Neural progenitor cell (in vitro differentiated cells): ENCODE measurements at regions not wholly inside any gene's neighbourhood (a gene's known extent, or its start where the extent isn't known, plus 50 kb on each side); places are given as distances from the start of the nearest gene placed in this dataset.

ENCODE experiments used
- CTCF ChIP-seq: fragments of 200-600 bp; sonication (generic); IDR thresholded peaks from 2 replicates; pipeline ENCODE4 v1.5.1; 2017; ENCODE audit warnings: antibody characterized with exemption, mild to moderate bottlenecking
- EZH2 ChIP-seq: fragments of 200-600 bp; sonication (generic); IDR thresholded peaks from 2 replicates; pipeline ENCODE4 v1.6.1; 2017; ENCODE audit warnings: antibody characterized with exemption, mild to moderate bottlenecking, moderate library complexity
- EZH2phosphoT487 ChIP-seq: fragments of 200-600 bp; sonication (generic); IDR thresholded peaks from 2 replicates; pipeline ENCODE4 v1.6.1; 2017; ENCODE audit warnings: antibody characterized with exemption

DNA sequence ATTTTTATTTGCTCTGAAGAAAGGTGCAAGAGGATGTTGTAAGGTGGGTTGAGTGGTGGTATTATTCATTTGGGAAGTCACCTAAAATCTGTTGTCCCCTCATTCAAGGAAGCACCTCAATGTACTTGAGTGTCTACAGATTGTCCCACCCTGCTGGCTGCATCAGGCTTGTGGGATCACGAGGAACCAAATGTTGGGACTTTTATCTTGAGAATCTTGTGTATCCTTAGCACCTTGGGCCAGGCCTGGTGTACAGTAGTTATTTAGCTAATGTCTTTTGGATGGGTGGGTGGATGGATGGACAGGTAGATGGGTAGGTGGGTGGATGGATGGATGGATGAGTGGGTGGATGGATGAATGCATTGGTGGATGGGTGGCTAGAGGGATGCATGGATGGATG, 519.3 kb downstream of the BCL11B start:
- TF ChIP-seq EZH2 (no peak), EZH2phosphoT487 (no peak), CTCF (no peak)
